HFFc6 (cell line): ENCODE measurements at regions not wholly inside any gene's neighbourhood (a gene's known extent, or its start where the extent isn't known, plus 50 kb on each side); places are given as distances from the start of the nearest gene placed in this dataset.

ENCODE experiments used
- DNase-seq: peaks from one replicate; pipeline ENCODE4 v3.0.0-alpha.2; 2018
- H3K27ac Mint-ChIP-seq: 2 replicates; pipeline ENCODE4 v1.8.0; 2020; ENCODE audit warnings: mild to moderate bottlenecking, mixed read lengths
- H3K27me3 Mint-ChIP-seq: 2 replicates; pipeline ENCODE4 v1.8.0; 2021; ENCODE audit warnings: mild to moderate bottlenecking, moderate library complexity, mixed read lengths; ENCODE audit not compliant: insufficient read depth
- H3K36me3 Mint-ChIP-seq: 2 replicates; pipeline ENCODE4 v1.8.0; 2021; ENCODE audit warnings: low read depth, mixed read lengths
- H3K4me1 Mint-ChIP-seq: 2 replicates; pipeline ENCODE4 v1.8.0; 2020; ENCODE audit warnings: low read depth, mixed read lengths
- H3K4me3 Mint-ChIP-seq: 2 replicates; pipeline ENCODE4 v1.8.0; 2020; ENCODE audit warnings: mild to moderate bottlenecking, moderate library complexity, mixed read lengths
- H3K9me3 Mint-ChIP-seq: 2 replicates; pipeline ENCODE4 v1.8.0; 2020; ENCODE audit warnings: mild to moderate bottlenecking, mixed read lengths
- TF ChIP-seq, protein P1 (sequence below): fragments of 200-600 bp; sonication (generic); IDR thresholded peaks from 2 replicates; pipeline ENCODE4 v1.5.0; 2021; ENCODE audit warnings: antibody characterized with exemption, mild to moderate bottlenecking

GRCh38 chr3:72149645-72150300, 364.8 kb upstream of the PROK2 start:
- no peaks in the 10 kb centered on the region for H3K9me3 Mint-ChIP-seq
- H3K27ac Mint-ChIP-seq = no peak overlapping the region
- peaks cover 11% of the 10 kb centered on the region for H3K4me1 Mint-ChIP-seq
- TF ChIP-seq, protein P1, sequence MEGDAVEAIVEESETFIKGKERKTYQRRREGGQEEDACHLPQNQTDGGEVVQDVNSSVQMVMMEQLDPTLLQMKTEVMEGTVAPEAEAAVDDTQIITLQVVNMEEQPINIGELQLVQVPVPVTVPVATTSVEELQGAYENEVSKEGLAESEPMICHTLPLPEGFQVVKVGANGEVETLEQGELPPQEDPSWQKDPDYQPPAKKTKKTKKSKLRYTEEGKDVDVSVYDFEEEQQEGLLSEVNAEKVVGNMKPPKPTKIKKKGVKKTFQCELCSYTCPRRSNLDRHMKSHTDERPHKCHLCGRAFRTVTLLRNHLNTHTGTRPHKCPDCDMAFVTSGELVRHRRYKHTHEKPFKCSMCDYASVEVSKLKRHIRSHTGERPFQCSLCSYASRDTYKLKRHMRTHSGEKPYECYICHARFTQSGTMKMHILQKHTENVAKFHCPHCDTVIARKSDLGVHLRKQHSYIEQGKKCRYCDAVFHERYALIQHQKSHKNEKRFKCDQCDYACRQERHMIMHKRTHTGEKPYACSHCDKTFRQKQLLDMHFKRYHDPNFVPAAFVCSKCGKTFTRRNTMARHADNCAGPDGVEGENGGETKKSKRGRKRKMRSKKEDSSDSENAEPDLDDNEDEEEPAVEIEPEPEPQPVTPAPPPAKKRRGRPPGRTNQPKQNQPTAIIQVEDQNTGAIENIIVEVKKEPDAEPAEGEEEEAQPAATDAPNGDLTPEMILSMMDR = no peak
- no peak overlapping the region for H3K4me3 Mint-ChIP-seq
- DNase-seq = no peak
- H3K36me3 Mint-ChIP-seq = no peaks in the 10 kb centered on the region
- peaks cover 8% of the 10 kb centered on the region for H3K27me3 Mint-ChIP-seq

DNA sequence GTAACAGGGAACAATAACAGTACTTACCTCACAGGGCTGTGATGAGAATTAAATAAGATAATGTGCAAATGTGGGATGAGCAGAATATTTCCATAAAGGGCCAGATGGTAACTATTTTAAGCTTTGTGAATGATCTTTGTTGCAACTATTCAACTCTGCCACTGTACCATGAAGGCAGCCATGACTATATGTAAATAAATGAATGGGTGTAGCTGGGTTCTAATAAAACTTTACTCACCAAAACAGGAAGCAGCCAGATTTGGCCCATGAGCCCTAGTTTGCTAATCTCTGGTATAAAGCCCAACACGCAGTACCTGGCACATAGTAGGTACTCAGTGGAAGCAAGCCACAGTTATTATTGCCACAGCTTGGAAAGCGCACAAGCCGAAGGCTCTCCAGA, 362.7 kb upstream of the PROK2 start:
- no peaks in the 10 kb centered on the region for H3K9me3 Mint-ChIP-seq
- peaks cover 8% of the 10 kb centered on the region for H3K27me3 Mint-ChIP-seq

DNA sequence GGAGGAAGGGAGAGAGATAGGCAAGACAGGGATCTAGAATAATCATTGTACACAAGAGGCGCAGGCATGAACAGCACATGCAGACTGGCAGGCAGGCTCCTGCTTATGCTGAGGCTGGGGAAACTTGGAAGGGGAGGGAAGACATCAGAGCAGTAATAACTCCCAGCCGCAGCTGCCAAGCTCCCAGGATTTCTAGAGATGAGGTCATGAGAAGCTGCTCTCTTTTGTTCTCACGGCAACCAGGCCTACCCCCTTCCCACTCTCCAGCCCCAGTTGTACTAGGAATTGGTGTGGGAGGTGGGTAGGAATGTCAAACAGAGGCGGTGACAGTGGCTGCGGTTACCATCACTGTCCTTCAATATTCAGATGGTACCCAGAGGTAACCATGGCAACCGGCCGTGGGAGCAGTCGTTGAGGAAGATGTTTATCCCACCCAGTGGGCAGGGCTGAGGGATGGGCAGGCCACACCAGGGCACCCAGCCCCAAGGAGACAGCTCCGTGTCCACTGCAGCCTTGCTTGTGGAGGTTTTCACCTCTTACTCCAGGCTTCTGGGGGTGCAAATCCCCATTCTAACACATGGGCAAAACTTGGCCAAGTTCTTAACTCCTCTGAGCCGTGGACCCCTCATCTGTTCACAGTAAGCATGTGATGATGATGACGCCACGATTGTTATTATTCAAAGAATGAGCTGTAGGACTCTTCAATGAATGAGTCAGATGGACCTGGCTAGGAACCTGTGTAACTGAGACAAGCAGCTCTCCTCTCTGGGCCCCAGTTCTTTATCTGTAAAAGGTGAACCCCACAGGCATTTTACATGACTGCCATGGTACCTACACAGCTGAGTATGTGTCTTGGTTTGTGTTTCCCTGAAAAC, 360.8 kb upstream of the PROK2 start:
- H3K27ac Mint-ChIP-seq = no peak overlapping the region

More for the DNA sequence above, 362.7 kb upstream of the PROK2 start:
- Mint-ChIP-seq H3K4me1 (peaks cover 4% of the 10 kb centered on the region), H3K4me3 (no peak overlapping the region), H3K27ac (no peak overlapping the region), H3K36me3 (no peaks in the 10 kb centered on the region)
- TF ChIP-seq, protein P1 = no peak
- DNase-seq = no peak

DNA sequence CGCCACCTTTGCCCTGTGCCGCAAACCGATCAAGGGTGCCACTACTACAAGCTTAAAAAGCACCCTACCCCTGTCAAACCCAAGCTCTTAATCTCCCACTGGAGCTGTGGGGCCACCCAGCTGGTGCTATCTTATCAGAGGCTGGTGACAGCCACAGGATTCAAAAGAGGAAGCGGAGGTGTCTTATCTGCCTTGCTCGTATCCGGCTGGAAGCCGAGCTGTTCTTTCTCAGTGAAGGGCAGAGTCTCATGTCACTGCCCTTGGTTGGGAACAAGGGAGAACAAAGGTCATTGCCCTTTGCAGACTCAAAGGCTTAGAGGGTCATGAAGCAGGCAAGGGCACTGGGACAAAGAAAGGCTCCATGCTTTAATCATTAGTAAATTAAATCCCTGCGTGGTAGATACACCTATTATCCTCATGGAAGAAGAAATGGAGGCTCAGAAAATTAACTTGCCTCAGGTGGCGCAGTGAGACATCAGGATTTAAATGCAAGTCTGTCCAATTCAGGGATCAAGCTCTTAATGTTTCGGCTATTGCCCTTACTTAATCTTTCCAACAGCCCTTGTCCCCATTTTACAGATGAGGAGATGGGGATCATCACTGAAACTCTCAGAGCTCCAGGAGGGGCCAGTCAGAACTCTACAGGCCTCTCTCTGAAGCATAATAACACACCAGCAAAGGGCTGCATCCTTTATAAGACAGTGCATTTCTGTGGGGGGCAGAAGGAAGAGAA, 360.0 kb upstream of the PROK2 start:
- Mint-ChIP-seq H3K27me3 (peaks cover 17% of the 10 kb centered on the region), H3K4me3 (no peak overlapping the region), H3K9me3 (no peaks in the 10 kb centered on the region), H3K4me1 (no peaks in the 10 kb centered on the region; the same call in 1 of the 2 replicates), H3K36me3 (no peaks in the 10 kb centered on the region), H3K27ac (no peak overlapping the region)
- TF ChIP-seq, protein P1 = no peak
- no peak for DNase-seq

More for the DNA sequence above, 360.8 kb upstream of the PROK2 start:
- TF ChIP-seq, protein P1 = no peak
- H3K4me3 Mint-ChIP-seq = no peak overlapping the region
- H3K27me3 Mint-ChIP-seq = peaks cover 17% of the 10 kb centered on the region
- H3K36me3 Mint-ChIP-seq = no peaks in the 10 kb centered on the region
- H3K4me1 Mint-ChIP-seq = no peaks in the 10 kb centered on the region; the same call in 1 of the 2 replicates
- H3K9me3 Mint-ChIP-seq = no peaks in the 10 kb centered on the region
- peak; percentile 25 for DNase-seq

GRCh38 chr3:72143966-72144717, 359.2 kb upstream of the PROK2 start:
- no peaks in the 10 kb centered on the region for H3K9me3 Mint-ChIP-seq
- H3K4me1 Mint-ChIP-seq = no peaks in the 10 kb centered on the region; the same call in 1 of the 2 replicates
- H3K27ac Mint-ChIP-seq = no peak overlapping the region
- DNase-seq = no peak
- H3K36me3 Mint-ChIP-seq = no peaks in the 10 kb centered on the region
- no peak overlapping the region for H3K4me3 Mint-ChIP-seq
- TF ChIP-seq, protein P1 = no peak
- peaks cover 13% of the 10 kb centered on the region for H3K27me3 Mint-ChIP-seq
